COLO668 (cell line): ENCODE measurements at regions not wholly inside any gene's neighbourhood (a gene's known extent, or its start where the extent isn't known, plus 50 kb on each side); places are given as distances from the start of the nearest gene placed in this dataset.

Experiments used
- DNase-seq: peaks from one replicate; lab custom pipeline; 2025; ENCODE audit not compliant: unreplicated experiment; lab: John Stamatoyannopoulos, UW

- no peak for DNase-seq
Observed at GRCh38 chr16:88283596-88283995, 99.2 kb upstream of the ZNF469 start.

- DNase-seq, result no peak
Observed at GRCh38 chr16:88284101-88284500, 98.7 kb upstream of the ZNF469 start.

- DNase-seq, result no peak
Observed at GRCh38 chr16:88284626-88285513, 97.9 kb upstream of the ZNF469 start.

- DNase-seq, result no peak
Observed at GRCh38 chr16:88285514-88285822, 97.3 kb upstream of the ZNF469 start.

- no peak for DNase-seq
Observed at GRCh38 chr16:88286301-88286923, 96.3 kb upstream of the ZNF469 start.

GRCh38 chr16:88287219-88287618, 95.5 kb upstream of the ZNF469 start:
- peak; percentile 15 for DNase-seq

- no peak for DNase-seq
Observed at GRCh38 chr16:88288303-88288702, 94.5 kb upstream of the ZNF469 start.

- DNase-seq, result no peak
Observed at GRCh38 chr16:88289001-88289400, 93.8 kb upstream of the ZNF469 start.

- no peak for DNase-seq
Observed at GRCh38 chr16:88289561-88289960, 93.2 kb upstream of the ZNF469 start.

- no peak for DNase-seq
Observed at GRCh38 chr16:88289968-88290401, 92.8 kb upstream of the ZNF469 start.

GRCh38 chr16:88290850-88291830, 91.6 kb upstream of the ZNF469 start:
- DNase-seq, result no peak

- DNase-seq, result no peak
Observed at GRCh38 chr16:88292007-88292970, 90.5 kb upstream of the ZNF469 start.

GRCh38 chr16:88293097-88293496, 89.7 kb upstream of the ZNF469 start:
- DNase-seq, result no peak

- no peak for DNase-seq
Observed at GRCh38 chr16:88295671-88296436, 86.9 kb upstream of the ZNF469 start.

GRCh38 chr16:88296437-88297177, 86.2 kb upstream of the ZNF469 start:
- DNase-seq, result no peak

GRCh38 chr16:88297178-88297720, 85.5 kb upstream of the ZNF469 start:
- no peak for DNase-seq

- DNase-seq, result no peak
Observed at GRCh38 chr16:88298181-88298832, 84.5 kb upstream of the ZNF469 start.
